ENCODE measurements at regions not wholly inside any gene's neighbourhood (a gene's known extent, or its start where the extent isn't known, plus 50 kb on each side); places are given as distances from the start of the nearest gene placed in this dataset.

DNA sequence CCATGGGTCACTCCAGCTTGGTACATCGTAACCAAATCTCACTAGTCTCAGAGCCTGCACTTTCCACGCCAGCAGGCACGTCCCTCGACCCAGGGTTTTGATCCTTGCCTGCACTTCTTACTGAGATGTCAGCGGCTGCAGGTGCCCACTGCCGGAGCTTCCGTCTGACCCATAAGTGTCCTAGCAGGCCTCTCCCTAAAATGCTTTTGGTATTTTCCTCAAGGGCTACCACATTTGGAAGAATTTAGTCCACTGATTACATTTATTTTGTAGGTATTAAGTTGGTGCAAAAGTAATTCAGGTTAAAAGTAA is 175.0 kb upstream of the FBXO11 start:
- no peak overlapping the region for H3K27ac ChIP-seq (replicated peaks)
- H3K27me3 ChIP-seq (ENCODE audit: insufficient read depth, poor library complexity, severe bottlenecking), result no peaks in the 10 kb centered on the region
- no peak for DNase-seq (ENCODE audit: low read depth in 1 of 2, low spot score in 1 of 2)
- H3K4me3 ChIP-seq (replicated peaks; ENCODE audit: insufficient read depth, low read length), result no peak overlapping the region
- TF ChIP-seq, protein P1, sequence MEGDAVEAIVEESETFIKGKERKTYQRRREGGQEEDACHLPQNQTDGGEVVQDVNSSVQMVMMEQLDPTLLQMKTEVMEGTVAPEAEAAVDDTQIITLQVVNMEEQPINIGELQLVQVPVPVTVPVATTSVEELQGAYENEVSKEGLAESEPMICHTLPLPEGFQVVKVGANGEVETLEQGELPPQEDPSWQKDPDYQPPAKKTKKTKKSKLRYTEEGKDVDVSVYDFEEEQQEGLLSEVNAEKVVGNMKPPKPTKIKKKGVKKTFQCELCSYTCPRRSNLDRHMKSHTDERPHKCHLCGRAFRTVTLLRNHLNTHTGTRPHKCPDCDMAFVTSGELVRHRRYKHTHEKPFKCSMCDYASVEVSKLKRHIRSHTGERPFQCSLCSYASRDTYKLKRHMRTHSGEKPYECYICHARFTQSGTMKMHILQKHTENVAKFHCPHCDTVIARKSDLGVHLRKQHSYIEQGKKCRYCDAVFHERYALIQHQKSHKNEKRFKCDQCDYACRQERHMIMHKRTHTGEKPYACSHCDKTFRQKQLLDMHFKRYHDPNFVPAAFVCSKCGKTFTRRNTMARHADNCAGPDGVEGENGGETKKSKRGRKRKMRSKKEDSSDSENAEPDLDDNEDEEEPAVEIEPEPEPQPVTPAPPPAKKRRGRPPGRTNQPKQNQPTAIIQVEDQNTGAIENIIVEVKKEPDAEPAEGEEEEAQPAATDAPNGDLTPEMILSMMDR (IDR thresholded peaks at IDR 0.05; ENCODE audit: insufficient read depth, low read length), result no peak
- TF ChIP-seq POLR2AphosphoS5 (IDR thresholded peaks at IDR 0.05; ENCODE audit: low read depth), result no peak
- no peak for TF ChIP-seq SPI1 (IDR thresholded peaks at IDR 0.05; ENCODE audit: borderline replicate concordance, low read depth)
- TF ChIP-seq GABPA (IDR thresholded peaks at IDR 0.05; ENCODE audit: low read depth), result no peak
- TF ChIP-seq, protein P2, sequence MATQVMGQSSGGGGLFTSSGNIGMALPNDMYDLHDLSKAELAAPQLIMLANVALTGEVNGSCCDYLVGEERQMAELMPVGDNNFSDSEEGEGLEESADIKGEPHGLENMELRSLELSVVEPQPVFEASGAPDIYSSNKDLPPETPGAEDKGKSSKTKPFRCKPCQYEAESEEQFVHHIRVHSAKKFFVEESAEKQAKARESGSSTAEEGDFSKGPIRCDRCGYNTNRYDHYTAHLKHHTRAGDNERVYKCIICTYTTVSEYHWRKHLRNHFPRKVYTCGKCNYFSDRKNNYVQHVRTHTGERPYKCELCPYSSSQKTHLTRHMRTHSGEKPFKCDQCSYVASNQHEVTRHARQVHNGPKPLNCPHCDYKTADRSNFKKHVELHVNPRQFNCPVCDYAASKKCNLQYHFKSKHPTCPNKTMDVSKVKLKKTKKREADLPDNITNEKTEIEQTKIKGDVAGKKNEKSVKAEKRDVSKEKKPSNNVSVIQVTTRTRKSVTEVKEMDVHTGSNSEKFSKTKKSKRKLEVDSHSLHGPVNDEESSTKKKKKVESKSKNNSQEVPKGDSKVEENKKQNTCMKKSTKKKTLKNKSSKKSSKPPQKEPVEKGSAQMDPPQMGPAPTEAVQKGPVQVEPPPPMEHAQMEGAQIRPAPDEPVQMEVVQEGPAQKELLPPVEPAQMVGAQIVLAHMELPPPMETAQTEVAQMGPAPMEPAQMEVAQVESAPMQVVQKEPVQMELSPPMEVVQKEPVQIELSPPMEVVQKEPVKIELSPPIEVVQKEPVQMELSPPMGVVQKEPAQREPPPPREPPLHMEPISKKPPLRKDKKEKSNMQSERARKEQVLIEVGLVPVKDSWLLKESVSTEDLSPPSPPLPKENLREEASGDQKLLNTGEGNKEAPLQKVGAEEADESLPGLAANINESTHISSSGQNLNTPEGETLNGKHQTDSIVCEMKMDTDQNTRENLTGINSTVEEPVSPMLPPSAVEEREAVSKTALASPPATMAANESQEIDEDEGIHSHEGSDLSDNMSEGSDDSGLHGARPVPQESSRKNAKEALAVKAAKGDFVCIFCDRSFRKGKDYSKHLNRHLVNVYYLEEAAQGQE (IDR thresholded peaks at IDR 0.05; ENCODE audit: insufficient replicate concordance, low read depth), result no peak

DNA sequence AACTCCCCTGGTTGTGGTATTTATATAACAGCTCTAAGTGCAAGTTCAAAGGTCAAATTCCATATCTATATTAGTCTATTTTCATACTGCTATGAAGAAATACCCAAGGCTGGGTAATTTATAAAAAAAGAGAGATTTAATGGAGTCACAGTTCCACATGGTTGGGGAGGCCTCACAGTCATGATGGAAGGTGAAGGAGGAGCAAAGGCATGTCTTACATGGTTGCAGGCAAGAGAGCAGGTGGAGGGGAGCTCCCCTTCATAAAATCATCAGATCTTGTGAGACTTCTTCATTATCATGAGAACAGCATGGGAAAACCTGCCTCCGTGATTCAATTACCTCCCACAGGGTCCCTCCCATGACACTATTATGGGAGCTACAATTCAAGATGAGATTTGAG is 179.6 kb upstream of the FBXO11 start:
- H3K27me3 ChIP-seq (ENCODE audit: insufficient read depth, poor library complexity, severe bottlenecking), result no peaks in the 10 kb centered on the region

DNA sequence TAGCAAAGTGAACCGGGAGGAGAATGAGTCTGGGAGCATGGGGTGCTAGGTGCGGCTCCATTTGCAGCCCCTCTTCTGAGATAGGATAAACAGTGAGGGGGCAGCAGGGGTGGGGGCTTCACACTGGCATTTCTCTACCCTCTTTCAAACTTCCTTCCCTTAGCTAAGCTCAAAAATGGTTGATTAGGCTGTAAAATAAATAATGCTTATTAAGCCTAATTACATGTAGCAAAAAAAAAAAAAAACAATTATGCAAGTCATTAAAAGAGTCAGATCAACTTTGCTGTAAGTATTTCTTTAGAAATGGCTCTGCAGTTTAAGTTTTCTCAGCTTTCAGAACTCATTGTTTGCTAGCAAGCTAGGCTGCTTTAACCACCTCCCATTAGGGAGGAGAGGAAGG is 182.7 kb upstream of the FBXO11 start:
- TF ChIP-seq, protein P1 (IDR thresholded peaks at IDR 0.05; ENCODE audit: insufficient read depth, low read length), result no peak
- TF ChIP-seq SPI1 (IDR thresholded peaks at IDR 0.05; ENCODE audit: borderline replicate concordance, low read depth), result no peak
- TF ChIP-seq POLR2AphosphoS5 (IDR thresholded peaks at IDR 0.05; ENCODE audit: low read depth), result no peak
- TF ChIP-seq GABPA (IDR thresholded peaks at IDR 0.05; ENCODE audit: low read depth), result no peak
- TF ChIP-seq, protein P2 (IDR thresholded peaks at IDR 0.05; ENCODE audit: insufficient replicate concordance, low read depth), result no peak
- H3K4me3 ChIP-seq (replicated peaks; ENCODE audit: insufficient read depth, low read length), result no peak overlapping the region
- no peak overlapping the region for H3K27ac ChIP-seq (replicated peaks)
- H3K27me3 ChIP-seq (ENCODE audit: insufficient read depth, poor library complexity, severe bottlenecking), result no peaks in the 10 kb centered on the region
- no peak for DNase-seq (ENCODE audit: low read depth in 1 of 2, low spot score in 1 of 2)

More for the DNA sequence above, 179.6 kb upstream of the FBXO11 start:
- H3K4me3 ChIP-seq (replicated peaks; ENCODE audit: insufficient read depth, low read length), result no peak overlapping the region
- TF ChIP-seq GABPA (IDR thresholded peaks at IDR 0.05; ENCODE audit: low read depth) (no peak), POLR2AphosphoS5 (IDR thresholded peaks at IDR 0.05; ENCODE audit: low read depth) (no peak), SPI1 (IDR thresholded peaks at IDR 0.05; ENCODE audit: borderline replicate concordance, low read depth) (no peak)
- TF ChIP-seq, protein P2 (IDR thresholded peaks at IDR 0.05; ENCODE audit: insufficient replicate concordance, low read depth), result no peak
- TF ChIP-seq, protein P1 (IDR thresholded peaks at IDR 0.05; ENCODE audit: insufficient read depth, low read length), result no peak
- DNase-seq (ENCODE audit: low read depth in 1 of 2, low spot score in 1 of 2), result no peak
- H3K27ac ChIP-seq (replicated peaks), result no peak overlapping the region
